ENCODE measurements at regions not wholly inside any gene's neighbourhood (a gene's known extent, or its start where the extent isn't known, plus 50 kb on each side); places are given as distances from the start of the nearest gene placed in this dataset.
A peak's percentile ranks its signal among the peaks of the same experiment; 100 is the strongest.

GRCh38 chr13:44304433-44304725 lies 69.2 kb upstream of the SERP2 start:
- Histone ChIP-seq H3K9ac (no peak overlapping the region), H3K27me3 (replicated peaks; ENCODE audit: insufficient read depth) (no peaks in the 10 kb centered on the region), H3F3A (ENCODE audit: insufficient read depth) (peaks cover 4% of the 10 kb centered on the region; the same call in 1 of the 2 replicates), H3K27ac (no peak overlapping the region), H4K20me1 (ENCODE audit: insufficient read depth) (no peaks in the 10 kb centered on the region), H2AFZ (no peak overlapping the region), H3K4me1 (ENCODE audit: insufficient read depth) (peaks cover 19% of the 10 kb centered on the region), H3K4me3 (no peak overlapping the region), H3K4me2 (ENCODE audit: unreplicated experiment) (no peak overlapping the region), H3K9me3 (ENCODE audit: low read depth) (no peaks in the 10 kb centered on the region), H3K36me3 (ENCODE audit: low read depth) (no peaks in the 10 kb centered on the region), H3K79me2 (ENCODE audit: insufficient read depth) (no peaks in the 10 kb centered on the region), H3K9me2 (ENCODE audit: insufficient read depth) (no peaks in the 10 kb centered on the region)
- WGBS, 2 experiments (ENCODE audit: low coverage in 1 of 2, low lambda C conversion rate in 2 of 2, missing lambda C conversion rate in 2 of 2): 92 to 97% methylated on average over 4 of the region's 4 CpGs
- no peak for TF ChIP-seq EZH2 (IDR thresholded peaks at IDR 0.05; ENCODE audit: insufficient read depth, poor library complexity, severe bottlenecking)
- no peak for TF ChIP-seq EZH2phosphoT487 (IDR thresholded peaks at IDR 0.05; ENCODE audit: insufficient read depth, low read depth)
- no peak for DNase-seq
- in situ Hi-C loops (cut with MboI): no loop called here

- in situ Hi-C loops (cut with MboI): no loop called here
- no peaks in the 10 kb centered on the region for H3K79me2 ChIP-seq (ENCODE audit: insufficient read depth)
- no peaks in the 10 kb centered on the region for H3K36me3 ChIP-seq (ENCODE audit: low read depth)
- peaks cover 19% of the 10 kb centered on the region for H3K4me1 ChIP-seq (ENCODE audit: insufficient read depth)
- H3K9me2 ChIP-seq (ENCODE audit: insufficient read depth): no peaks in the 10 kb centered on the region
- WGBS, 2 experiments (ENCODE audit: low coverage in 1 of 2, low lambda C conversion rate in 2 of 2, missing lambda C conversion rate in 2 of 2): 93 to 100% methylated on average over 2 of the region's 2 CpGs
- no peak overlapping the region for H3K27ac ChIP-seq
- no peaks in the 10 kb centered on the region for H3K9me3 ChIP-seq (ENCODE audit: low read depth)
- TF ChIP-seq EZH2phosphoT487 (IDR thresholded peaks at IDR 0.05; ENCODE audit: insufficient read depth, low read depth): no peak
- TF ChIP-seq EZH2 (IDR thresholded peaks at IDR 0.05; ENCODE audit: insufficient read depth, poor library complexity, severe bottlenecking): no peak
- no peak overlapping the region for H3K4me2 ChIP-seq (ENCODE audit: unreplicated experiment)
- no peak for DNase-seq
- H3K9ac ChIP-seq: no peak overlapping the region
- peaks cover 4% of the 10 kb centered on the region; the same call in 1 of the 2 replicates for H3F3A ChIP-seq (ENCODE audit: insufficient read depth)
- no peak overlapping the region for H3K4me3 ChIP-seq
- no peak overlapping the region for H2AFZ ChIP-seq
- H3K27me3 ChIP-seq (replicated peaks; ENCODE audit: insufficient read depth): no peaks in the 10 kb centered on the region
- no peaks in the 10 kb centered on the region for H4K20me1 ChIP-seq (ENCODE audit: insufficient read depth)
Measured at GRCh38 chr13:44305286-44305685, 68.3 kb upstream of the SERP2 start.

GRCh38 chr13:44305917-44306370 lies 67.7 kb upstream of the SERP2 start:
- WGBS, 2 experiments (ENCODE audit: low coverage in 1 of 2, low lambda C conversion rate in 2 of 2, missing lambda C conversion rate in 2 of 2): 80 to 91% methylated on average over 4 of the region's 4 CpGs

GRCh38 chr13:44306371-44307192 lies 67.0 kb upstream of the SERP2 start:
- Histone ChIP-seq H4K20me1 (ENCODE audit: insufficient read depth) (no peaks in the 10 kb centered on the region), H3K9ac (peak overlapping the region; percentile 65), H2AFZ (peak overlapping the region; percentile 20; the same call in 1 of the 2 replicates), H3K4me2 (ENCODE audit: unreplicated experiment) (peak overlapping the region; percentile 63), H3F3A (ENCODE audit: insufficient read depth) (0 out of 2 replicates have a peak, but pooled peaks cover 4% of the 10 kb centered on the region), H3K4me1 (ENCODE audit: insufficient read depth) (peaks cover 13% of the 10 kb centered on the region), H3K27me3 (replicated peaks; ENCODE audit: insufficient read depth) (no peaks in the 10 kb centered on the region), H3K27ac (peak overlapping the region; percentile 44), H3K9me2 (ENCODE audit: insufficient read depth) (no peaks in the 10 kb centered on the region), H3K36me3 (ENCODE audit: low read depth) (no peaks in the 10 kb centered on the region), H3K79me2 (ENCODE audit: insufficient read depth) (no peaks in the 10 kb centered on the region), H3K9me3 (ENCODE audit: low read depth) (no peaks in the 10 kb centered on the region), H3K4me3 (no peak overlapping the region)
- DNase-seq: peak; percentile 95
- TF ChIP-seq EZH2phosphoT487 (IDR thresholded peaks at IDR 0.05; ENCODE audit: insufficient read depth, low read depth): no peak
- no peak for TF ChIP-seq EZH2 (IDR thresholded peaks at IDR 0.05; ENCODE audit: insufficient read depth, poor library complexity, severe bottlenecking)
- 56 to 61% methylated on average over 14 of the region's 14 CpGs for WGBS, 2 experiments (ENCODE audit: low coverage in 1 of 2, low lambda C conversion rate in 2 of 2, missing lambda C conversion rate in 2 of 2)
- in situ Hi-C loops (cut with MboI): no loop called here

More at GRCh38 chr13:44305917-44306370, 67.7 kb upstream of the SERP2 start:
- H3K27ac ChIP-seq: peak overlapping the region; percentile 44
- TF ChIP-seq EZH2 (IDR thresholded peaks at IDR 0.05; ENCODE audit: insufficient read depth, poor library complexity, severe bottlenecking): no peak
- TF ChIP-seq EZH2phosphoT487 (IDR thresholded peaks at IDR 0.05; ENCODE audit: insufficient read depth, low read depth): no peak
- in situ Hi-C loops (cut with MboI): no loop called here
- H3K4me1 ChIP-seq (ENCODE audit: insufficient read depth): peaks cover 19% of the 10 kb centered on the region
- 0 out of 2 replicates have a peak overlapping the region, but pooled peaks have one; percentile 17 for H2AFZ ChIP-seq
- H3K36me3 ChIP-seq (ENCODE audit: low read depth): no peaks in the 10 kb centered on the region
- peaks cover 4% of the 10 kb centered on the region; the same call in 1 of the 2 replicates for H3F3A ChIP-seq (ENCODE audit: insufficient read depth)
- DNase-seq: peak; percentile 14
- no peaks in the 10 kb centered on the region for H4K20me1 ChIP-seq (ENCODE audit: insufficient read depth)
- H3K9ac ChIP-seq: peak overlapping the region; percentile 47
- no peaks in the 10 kb centered on the region for H3K27me3 ChIP-seq (replicated peaks; ENCODE audit: insufficient read depth)
- H3K79me2 ChIP-seq (ENCODE audit: insufficient read depth): no peaks in the 10 kb centered on the region
- H3K9me3 ChIP-seq (ENCODE audit: low read depth): no peaks in the 10 kb centered on the region
- no peak overlapping the region for H3K4me3 ChIP-seq
- H3K4me2 ChIP-seq (ENCODE audit: unreplicated experiment): peak overlapping the region; percentile 37
- H3K9me2 ChIP-seq (ENCODE audit: insufficient read depth): no peaks in the 10 kb centered on the region

Measured in GM23248 (cell line).